Thoracic aorta (tissue), 2 donors: ENCODE measurements at regions not wholly inside any gene's neighbourhood (a gene's known extent, or its start where the extent isn't known, plus 50 kb on each side); places are given as distances from the start of the nearest gene placed in this dataset.

Experiments
- ATAC-seq: fragments of 150-250 bp; one replicate; pipeline ENCODE4 v1.8.0; 2017; ENCODE audit warnings: low read depth; ENCODE audit not compliant: insufficient number of reproducible peaks, low FRiP score
- DNase-seq: peaks from one replicate; pipeline ENCODE4 v3.0.0-alpha.2; 2020; ENCODE audit warnings: low spot score
- H3K27ac ChIP-seq, 2 donors: fragments of 200-600 bp; sonication (generic); 1 replicate in 1 of 2; 2 replicates in 1 of 2; pipeline ENCODE4 v1.5.1; 2016; ENCODE audit warnings: mild to moderate bottlenecking in 2 of 2, moderate library complexity in 2 of 2
- H3K27me3 ChIP-seq: fragments of 200-600 bp; sonication (generic); replicated peaks from 2 replicates; pipeline ENCODE4 v1.6.0; 2016; ENCODE audit warnings: mild to moderate bottlenecking; ENCODE audit not compliant: insufficient read depth
- H3K36me3 ChIP-seq: fragments of 200-600 bp; sonication (generic); one replicate; pipeline ENCODE4 v1.5.1; 2016
- H3K4me1 ChIP-seq, 2 donors: fragments of 200-600 bp; sonication (generic); 1 replicate in 1 of 2; 2 replicates in 1 of 2; pipeline versions ENCODE4 v1.5.1 to v1.6.0; 2016; ENCODE audit warnings: low read depth in 2 of 2, mild to moderate bottlenecking in 1 of 2; ENCODE audit not compliant: control insufficient read depth in 1 of 2
- H3K4me3 ChIP-seq: fragments of 200-600 bp; sonication (generic); 2 replicates; pipeline ENCODE4 v1.5.1; 2016; ENCODE audit warnings: mild to moderate bottlenecking
- H3K9me3 ChIP-seq: fragments of 200-600 bp; sonication (generic); 2 replicates; pipeline ENCODE4 v1.5.1; 2016
- TF ChIP-seq, protein P1 (sequence below): fragments of 200-600 bp; sonication (generic); IDR thresholded peaks from one replicate; pipeline ENCODE4 v1.5.1; 2019; ENCODE audit warnings: antibody characterized with exemption

- H3K36me3 ChIP-seq: no peaks in the 10 kb centered on the region
- no peaks in the 10 kb centered on the region for H3K9me3 ChIP-seq
- H3K27ac ChIP-seq: no peak overlapping the region
- H3K4me1 ChIP-seq: no peaks in the 10 kb centered on the region
- ATAC-seq (no peak), DNase-seq (no peak)
- no peak overlapping the region for H3K4me3 ChIP-seq
- H3K27me3 ChIP-seq: no peaks in the 10 kb centered on the region
- TF ChIP-seq, protein P1, sequence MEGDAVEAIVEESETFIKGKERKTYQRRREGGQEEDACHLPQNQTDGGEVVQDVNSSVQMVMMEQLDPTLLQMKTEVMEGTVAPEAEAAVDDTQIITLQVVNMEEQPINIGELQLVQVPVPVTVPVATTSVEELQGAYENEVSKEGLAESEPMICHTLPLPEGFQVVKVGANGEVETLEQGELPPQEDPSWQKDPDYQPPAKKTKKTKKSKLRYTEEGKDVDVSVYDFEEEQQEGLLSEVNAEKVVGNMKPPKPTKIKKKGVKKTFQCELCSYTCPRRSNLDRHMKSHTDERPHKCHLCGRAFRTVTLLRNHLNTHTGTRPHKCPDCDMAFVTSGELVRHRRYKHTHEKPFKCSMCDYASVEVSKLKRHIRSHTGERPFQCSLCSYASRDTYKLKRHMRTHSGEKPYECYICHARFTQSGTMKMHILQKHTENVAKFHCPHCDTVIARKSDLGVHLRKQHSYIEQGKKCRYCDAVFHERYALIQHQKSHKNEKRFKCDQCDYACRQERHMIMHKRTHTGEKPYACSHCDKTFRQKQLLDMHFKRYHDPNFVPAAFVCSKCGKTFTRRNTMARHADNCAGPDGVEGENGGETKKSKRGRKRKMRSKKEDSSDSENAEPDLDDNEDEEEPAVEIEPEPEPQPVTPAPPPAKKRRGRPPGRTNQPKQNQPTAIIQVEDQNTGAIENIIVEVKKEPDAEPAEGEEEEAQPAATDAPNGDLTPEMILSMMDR: no peak
Measured at GRCh38 chr9:126017758-126018157, 270.6 kb downstream of the PBX3 start.

GRCh38 chr9:126020836-126021235 is 273.7 kb downstream of the PBX3 start:
- H3K4me1 ChIP-seq: no peaks in the 10 kb centered on the region
- H3K27ac ChIP-seq: no peak overlapping the region
- DNase-seq: no peak
- TF ChIP-seq, protein P1: no peak
- ATAC-seq: no peak
- no peaks in the 10 kb centered on the region for H3K36me3 ChIP-seq
- no peak overlapping the region for H3K4me3 ChIP-seq
- no peaks in the 10 kb centered on the region for H3K27me3 ChIP-seq
- no peaks in the 10 kb centered on the region for H3K9me3 ChIP-seq

- no peaks in the 10 kb centered on the region for H3K27me3 ChIP-seq
- TF ChIP-seq, protein P1: no peak
Measured at GRCh38 chr9:126023962-126024361, 276.8 kb downstream of the PBX3 start.

DNA sequence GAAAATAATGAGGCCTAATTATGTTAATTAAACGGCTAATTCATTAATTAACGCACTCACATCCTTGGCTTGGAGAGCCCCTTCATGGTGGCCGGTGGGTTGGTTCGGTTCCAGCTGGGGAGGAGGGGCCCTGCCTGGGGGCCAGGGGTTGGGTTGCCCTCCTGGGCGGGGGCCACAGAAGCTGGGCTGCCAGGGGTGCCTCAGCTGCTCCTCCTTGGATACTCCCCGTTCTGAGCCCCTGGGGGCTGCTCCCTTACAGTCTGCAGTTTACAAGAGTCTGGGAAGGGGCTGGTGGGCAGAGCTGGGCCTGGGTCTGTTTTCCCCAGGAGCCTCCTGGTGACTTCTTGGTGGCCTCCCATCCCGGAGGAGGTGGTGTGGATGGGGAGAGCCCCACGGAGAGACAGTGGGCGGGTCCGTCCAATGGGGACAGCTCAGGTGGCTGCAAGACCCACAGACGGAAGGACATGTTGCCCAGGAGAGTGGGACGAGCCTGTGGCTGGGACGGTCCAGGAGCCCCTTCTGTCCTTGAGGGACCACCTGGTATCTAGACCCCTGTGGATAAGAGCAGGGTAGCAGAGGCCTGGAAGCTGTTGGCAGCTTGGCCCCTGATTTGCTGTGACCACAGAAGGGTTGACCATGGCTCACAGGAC is 277.5 kb downstream of the PBX3 start:
- Histone ChIP-seq H3K36me3 (no peaks in the 10 kb centered on the region), H3K4me3 (no peak overlapping the region), H3K9me3 (no peaks in the 10 kb centered on the region), H3K4me1 (no peaks in the 10 kb centered on the region), H3K27ac (no peak overlapping the region), H3K27me3 (no peaks in the 10 kb centered on the region)
- DNase-seq: no peak
- no peak for ATAC-seq
- TF ChIP-seq, protein P1: no peak

More at GRCh38 chr9:126023962-126024361, 276.8 kb downstream of the PBX3 start:
- H3K27ac ChIP-seq: no peak overlapping the region
- H3K4me3 ChIP-seq: no peak overlapping the region
- no peaks in the 10 kb centered on the region for H3K4me1 ChIP-seq
- no peaks in the 10 kb centered on the region for H3K36me3 ChIP-seq
- DNase-seq: no peak
- no peaks in the 10 kb centered on the region for H3K9me3 ChIP-seq
- no peak for ATAC-seq

- ATAC-seq (no peak), DNase-seq (no peak)
- H3K9me3 ChIP-seq: no peaks in the 10 kb centered on the region
- H3K36me3 ChIP-seq: no peaks in the 10 kb centered on the region
- H3K4me3 ChIP-seq: no peak overlapping the region
- no peaks in the 10 kb centered on the region for H3K4me1 ChIP-seq
- no peak overlapping the region for H3K27ac ChIP-seq
- H3K27me3 ChIP-seq: no peaks in the 10 kb centered on the region
- TF ChIP-seq, protein P1: no peak
Measured at GRCh38 chr9:126025991-126026390, 278.8 kb downstream of the PBX3 start.
